ENCODE measurements at regions not wholly inside any gene's neighbourhood (a gene's known extent, or its start where the extent isn't known, plus 50 kb on each side); places are given as distances from the start of the nearest gene placed in this dataset.

GRCh38 chr13:106351251-106351650 is 184.2 kb downstream of the EFNB2 start:
- H3K27me3 Mint-ChIP-seq (ENCODE audit: low read depth) = no peaks in the 10 kb centered on the region
- no peak overlapping the region for H3K4me3 Mint-ChIP-seq (ENCODE audit: unreplicated experiment)
- TF ChIP-seq, protein P1, sequence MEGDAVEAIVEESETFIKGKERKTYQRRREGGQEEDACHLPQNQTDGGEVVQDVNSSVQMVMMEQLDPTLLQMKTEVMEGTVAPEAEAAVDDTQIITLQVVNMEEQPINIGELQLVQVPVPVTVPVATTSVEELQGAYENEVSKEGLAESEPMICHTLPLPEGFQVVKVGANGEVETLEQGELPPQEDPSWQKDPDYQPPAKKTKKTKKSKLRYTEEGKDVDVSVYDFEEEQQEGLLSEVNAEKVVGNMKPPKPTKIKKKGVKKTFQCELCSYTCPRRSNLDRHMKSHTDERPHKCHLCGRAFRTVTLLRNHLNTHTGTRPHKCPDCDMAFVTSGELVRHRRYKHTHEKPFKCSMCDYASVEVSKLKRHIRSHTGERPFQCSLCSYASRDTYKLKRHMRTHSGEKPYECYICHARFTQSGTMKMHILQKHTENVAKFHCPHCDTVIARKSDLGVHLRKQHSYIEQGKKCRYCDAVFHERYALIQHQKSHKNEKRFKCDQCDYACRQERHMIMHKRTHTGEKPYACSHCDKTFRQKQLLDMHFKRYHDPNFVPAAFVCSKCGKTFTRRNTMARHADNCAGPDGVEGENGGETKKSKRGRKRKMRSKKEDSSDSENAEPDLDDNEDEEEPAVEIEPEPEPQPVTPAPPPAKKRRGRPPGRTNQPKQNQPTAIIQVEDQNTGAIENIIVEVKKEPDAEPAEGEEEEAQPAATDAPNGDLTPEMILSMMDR (IDR thresholded peaks at IDR 0.05) = no peak
- H3K27ac Mint-ChIP-seq (ENCODE audit: unreplicated experiment) = no peak overlapping the region
- peaks cover 25% of the 10 kb centered on the region for H3K4me1 Mint-ChIP-seq (ENCODE audit: low read depth)
- no peaks in the 10 kb centered on the region for H3K36me3 Mint-ChIP-seq (ENCODE audit: low read depth)
- no peak for DNase-seq (ENCODE audit: low spot score)
- peaks cover 5% of the 10 kb centered on the region for H3K9me3 Mint-ChIP-seq (ENCODE audit: low read depth)

DNA sequence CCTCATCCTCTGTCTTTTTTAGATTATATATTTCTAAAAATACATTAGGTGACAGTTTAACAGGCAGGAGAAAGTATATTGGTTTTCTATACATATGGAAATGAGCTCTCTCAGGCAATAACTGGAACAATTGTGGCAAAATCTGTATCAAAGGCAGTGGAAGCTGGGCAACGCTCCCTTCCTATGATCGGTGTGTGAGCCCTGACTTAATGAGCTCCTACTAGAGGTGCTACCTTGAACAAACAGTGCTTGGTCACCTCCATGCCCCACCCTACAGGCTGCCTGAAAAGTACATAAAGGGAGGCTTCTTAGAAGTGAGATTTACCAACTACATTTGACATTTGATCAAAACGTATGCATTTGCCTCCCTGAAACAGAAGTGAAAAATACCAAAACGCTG is 185.3 kb downstream of the EFNB2 start:
- H3K4me3 Mint-ChIP-seq (ENCODE audit: unreplicated experiment) = no peak overlapping the region
- TF ChIP-seq, protein P1 (IDR thresholded peaks at IDR 0.05) = no peak

DNA sequence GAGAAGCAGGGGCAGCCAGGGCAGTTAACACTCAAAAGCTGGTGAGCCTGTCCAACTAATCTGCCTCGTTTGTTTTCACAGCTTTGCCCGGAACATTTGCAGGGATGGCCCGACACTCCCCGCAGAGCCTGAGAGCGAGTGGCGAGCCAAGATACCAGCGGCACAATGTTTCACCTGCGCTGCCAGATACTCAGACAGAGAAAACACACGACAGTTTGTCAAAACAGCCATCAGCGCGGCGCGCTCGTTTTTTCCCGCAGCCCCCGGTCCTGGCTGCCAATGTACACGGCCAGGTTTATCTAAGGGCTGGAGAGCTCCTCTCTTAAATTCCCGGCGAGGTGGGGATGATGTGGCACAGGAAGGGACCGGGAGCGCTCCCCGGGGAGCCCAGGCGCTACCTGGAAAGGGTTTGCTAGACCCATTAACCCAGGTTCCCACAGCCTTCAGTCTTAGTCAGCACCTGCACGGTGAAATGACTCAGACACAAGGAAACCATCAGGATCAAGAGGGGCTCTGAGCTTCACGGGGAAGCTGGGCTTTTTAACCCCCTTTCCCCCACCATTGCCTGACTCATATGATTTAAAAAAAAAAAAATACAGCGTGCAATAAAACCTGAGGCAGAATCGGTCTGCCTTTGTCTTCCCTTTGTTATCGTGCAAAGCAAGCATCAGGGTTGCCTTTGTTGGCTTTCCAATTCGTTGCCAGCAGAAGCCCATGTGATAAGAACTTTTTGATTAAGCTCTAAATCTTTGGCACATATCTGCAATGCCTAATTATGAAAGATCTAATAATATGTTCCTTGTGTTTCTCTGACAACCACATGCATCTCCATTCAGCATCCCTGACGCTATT is 186.2 kb downstream of the EFNB2 start:
- Mint-ChIP-seq H3K27ac (ENCODE audit: unreplicated experiment) (no peak overlapping the region), H3K27me3 (ENCODE audit: low read depth) (no peaks in the 10 kb centered on the region), H3K4me3 (ENCODE audit: unreplicated experiment) (peak overlapping the region; percentile 75), H3K36me3 (ENCODE audit: low read depth) (no peaks in the 10 kb centered on the region), H3K4me1 (ENCODE audit: low read depth) (peaks cover 30% of the 10 kb centered on the region), H3K9me3 (ENCODE audit: low read depth) (peaks cover 4% of the 10 kb centered on the region)
- DNase-seq (ENCODE audit: low spot score) = no peak
- TF ChIP-seq, protein P1 (IDR thresholded peaks at IDR 0.05) = no peak

More for the DNA sequence above, 185.3 kb downstream of the EFNB2 start:
- peaks cover 25% of the 10 kb centered on the region for H3K4me1 Mint-ChIP-seq (ENCODE audit: low read depth)
- H3K27ac Mint-ChIP-seq (ENCODE audit: unreplicated experiment) = no peak overlapping the region
- H3K9me3 Mint-ChIP-seq (ENCODE audit: low read depth) = peaks cover 5% of the 10 kb centered on the region
- no peaks in the 10 kb centered on the region for H3K27me3 Mint-ChIP-seq (ENCODE audit: low read depth)
- H3K36me3 Mint-ChIP-seq (ENCODE audit: low read depth) = no peaks in the 10 kb centered on the region
- no peak for DNase-seq (ENCODE audit: low spot score)

- TF ChIP-seq, protein P1 (IDR thresholded peaks at IDR 0.05) = no peak
- Mint-ChIP-seq H3K27ac (ENCODE audit: unreplicated experiment) (no peak overlapping the region), H3K4me1 (ENCODE audit: low read depth) (peaks cover 30% of the 10 kb centered on the region), H3K4me3 (ENCODE audit: unreplicated experiment) (peak overlapping the region; percentile 75), H3K27me3 (ENCODE audit: low read depth) (no peaks in the 10 kb centered on the region), H3K9me3 (ENCODE audit: low read depth) (no peaks in the 10 kb centered on the region), H3K36me3 (ENCODE audit: low read depth) (no peaks in the 10 kb centered on the region)
- DNase-seq (ENCODE audit: low spot score) = no peak
Observed at GRCh38 chr13:106348075-106348840, 187.2 kb downstream of the EFNB2 start.

GRCh38 chr13:106344342-106344741 is 191.1 kb downstream of the EFNB2 start:
- H3K36me3 Mint-ChIP-seq (ENCODE audit: low read depth) = peaks cover 14% of the 10 kb centered on the region
- H3K4me1 Mint-ChIP-seq (ENCODE audit: low read depth) = peaks cover 21% of the 10 kb centered on the region
- TF ChIP-seq, protein P1 (IDR thresholded peaks at IDR 0.05) = no peak
- no peak for DNase-seq (ENCODE audit: low spot score)
- H3K27ac Mint-ChIP-seq (ENCODE audit: unreplicated experiment) = no peak overlapping the region
- H3K4me3 Mint-ChIP-seq (ENCODE audit: unreplicated experiment) = no peak overlapping the region
- H3K27me3 Mint-ChIP-seq (ENCODE audit: low read depth) = no peaks in the 10 kb centered on the region
- peaks cover 19% of the 10 kb centered on the region for H3K9me3 Mint-ChIP-seq (ENCODE audit: low read depth)

All from chondrocyte (in vitro differentiated cells).